ENCODE measurements at regions not wholly inside any gene's neighbourhood (a gene's known extent, or its start where the extent isn't known, plus 50 kb on each side); places are given as distances from the start of the nearest gene placed in this dataset.
A peak's percentile ranks its signal among the peaks of the same experiment; 100 is the strongest.
"Not testable (repeated sequence)": the region's sequence is repeated elsewhere in the genome, so short reads cannot be mapped to it uniquely, and the experiment has no call there.

- DNase-seq = no peak
These were observed 148.4 kb upstream of the TLE3 start for GRCh38 chr15:70245932-70246622.

- DNase-seq = no peak
These were observed 147.3 kb upstream of the TLE3 start for GRCh38 chr15:70244978-70245542.

- DNase-seq = no peak
These were observed 146.2 kb upstream of the TLE3 start for GRCh38 chr15:70243686-70244540.

GRCh38 chr15:70242951-70243685 lies 145.4 kb upstream of the TLE3 start:
- DNase-seq = no peak

- DNase-seq = no peak
These were observed 144.0 kb upstream of the TLE3 start for GRCh38 chr15:70241561-70242320.

- no peak for DNase-seq
These were observed 143.2 kb upstream of the TLE3 start for GRCh38 chr15:70240820-70241430.

- DNase-seq = no peak
These were observed 142.4 kb upstream of the TLE3 start for GRCh38 chr15:70240082-70240481.

- no peak for DNase-seq
These were observed 141.2 kb upstream of the TLE3 start for GRCh38 chr15:70238917-70239316.

GRCh38 chr15:70237626-70238025 lies 139.9 kb upstream of the TLE3 start:
- DNase-seq = no peak

- DNase-seq = peak; percentile 16
These were observed 138.8 kb upstream of the TLE3 start for GRCh38 chr15:70236341-70237086.

- no peak for DNase-seq
These were observed 137.6 kb upstream of the TLE3 start for GRCh38 chr15:70235347-70235746.

GRCh38 chr15:70234256-70234905 lies 136.7 kb upstream of the TLE3 start:
- peak; percentile 31 for DNase-seq

GRCh38 chr15:70231484-70231883 lies 133.8 kb upstream of the TLE3 start:
- DNase-seq = no peak

- not testable (repeated sequence) for DNase-seq
These were observed 130.2 kb upstream of the TLE3 start for GRCh38 chr15:70227918-70228317.

- no peak for DNase-seq
These were observed 129.4 kb upstream of the TLE3 start for GRCh38 chr15:70227147-70227546.

- no peak for DNase-seq
These were observed 128.7 kb upstream of the TLE3 start for GRCh38 chr15:70226337-70226980.

GRCh38 chr15:70225416-70225815 lies 127.7 kb upstream of the TLE3 start:
- no peak for DNase-seq

- no peak for DNase-seq
These were observed 124.9 kb upstream of the TLE3 start for GRCh38 chr15:70222606-70223005.

- no peak for DNase-seq
These were observed 122.9 kb upstream of the TLE3 start for GRCh38 chr15:70220490-70221096.

All from skin of body (tissue), 1 donor.